ENCODE measurements at regions not wholly inside any gene's neighbourhood (a gene's known extent, or its start where the extent isn't known, plus 50 kb on each side); places are given as distances from the start of the nearest gene placed in this dataset.
"Not testable (repeated sequence)": the region's sequence is repeated elsewhere in the genome, so short reads cannot be mapped to it uniquely, and the experiment has no call there.

DNA sequence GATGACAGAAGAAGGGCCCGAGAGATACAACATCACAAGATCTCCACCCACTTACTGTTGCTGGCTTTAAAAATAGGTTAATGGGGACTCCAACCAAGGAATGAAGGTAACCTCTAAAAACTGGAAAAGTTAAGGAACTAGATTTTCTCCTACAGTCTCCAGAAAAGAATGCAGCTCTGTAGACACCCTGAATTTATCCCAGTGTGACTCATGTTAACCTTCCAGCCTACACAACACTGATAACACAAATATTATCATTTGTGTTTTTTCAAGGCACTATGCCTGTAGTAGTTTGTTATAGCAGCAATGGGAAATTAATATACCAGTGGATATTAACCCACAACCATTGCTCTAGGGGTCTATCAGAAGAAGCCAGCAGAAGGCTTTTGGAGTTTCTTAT, 730.7 kb upstream of the ZP4 start:
- H3K27ac Mint-ChIP-seq: no peak overlapping the region
- no peak for DNase-seq
- no peaks in the 10 kb centered on the region for H3K4me1 Mint-ChIP-seq
- CTCF ChIA-PET: no interaction called here
- no peaks in the 10 kb centered on the region for H3K36me3 Mint-ChIP-seq
- POLR2A ChIA-PET: no interaction called here
- no peaks in the 10 kb centered on the region for H3K9me3 ChIP-seq (ENCODE audit: low read length)
- H3K4me3 ChIP-seq (ENCODE audit: low read length): no peak overlapping the region
- H3K27me3 ChIP-seq (ENCODE audit: insufficient read depth, low read length, poor library complexity, severe bottlenecking): no peaks in the 10 kb centered on the region
- no peaks in the 10 kb centered on the region for H3K4me1 ChIP-seq (ENCODE audit: insufficient read depth, low read length)
- H3K9me3 Mint-ChIP-seq: peaks cover 1 to 13% (median 7%) of the 10 kb centered on the region in 5 donors
- no peaks in the 10 kb centered on the region for H3K36me3 ChIP-seq (ENCODE audit: insufficient read depth, low read length)
- H3K27me3 Mint-ChIP-seq: no peaks in the 10 kb centered on the region
- H3K27ac ChIP-seq (ENCODE audit: low read depth, low read length): no peak overlapping the region
- H3K4me3 Mint-ChIP-seq: no peak overlapping the region

DNA sequence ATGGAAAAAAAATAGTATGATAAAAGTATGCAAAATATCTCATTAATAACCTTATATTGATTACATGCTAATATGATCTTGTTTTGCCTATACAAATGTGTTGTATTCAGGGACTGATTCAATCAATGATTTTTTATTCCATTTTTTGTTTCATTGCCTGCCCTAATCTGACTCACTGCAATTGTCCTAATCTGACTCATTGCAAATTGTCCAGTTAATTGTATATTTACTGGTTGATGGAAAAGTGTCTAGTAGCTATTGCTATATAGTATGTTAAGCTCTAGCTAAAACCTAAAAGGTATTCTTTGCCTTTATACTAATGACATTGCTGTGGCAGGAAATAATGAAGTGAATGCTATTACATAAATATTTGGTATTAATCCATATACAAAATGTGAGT, 728.9 kb upstream of the ZP4 start:
- Mint-ChIP-seq H3K4me1 (no peaks in the 10 kb centered on the region), H3K4me3 (no peak overlapping the region), H3K9me3 (peaks cover 1 to 13% (median 9%) of the 10 kb centered on the region in 5 donors), H3K27me3 (no peaks in the 10 kb centered on the region), H3K36me3 (no peaks in the 10 kb centered on the region), H3K27ac (no peak overlapping the region)
- CTCF ChIA-PET: no interaction called here
- Histone ChIP-seq H3K9me3 (ENCODE audit: low read length) (no peaks in the 10 kb centered on the region), H3K4me3 (ENCODE audit: low read length) (no peak overlapping the region), H3K27me3 (ENCODE audit: insufficient read depth, low read length, poor library complexity, severe bottlenecking) (no peaks in the 10 kb centered on the region), H3K36me3 (ENCODE audit: insufficient read depth, low read length) (no peaks in the 10 kb centered on the region), H3K27ac (ENCODE audit: low read depth, low read length) (no peak overlapping the region), H3K4me1 (ENCODE audit: insufficient read depth, low read length) (no peaks in the 10 kb centered on the region)
- DNase-seq: no peak
- POLR2A ChIA-PET: no interaction called here

DNA sequence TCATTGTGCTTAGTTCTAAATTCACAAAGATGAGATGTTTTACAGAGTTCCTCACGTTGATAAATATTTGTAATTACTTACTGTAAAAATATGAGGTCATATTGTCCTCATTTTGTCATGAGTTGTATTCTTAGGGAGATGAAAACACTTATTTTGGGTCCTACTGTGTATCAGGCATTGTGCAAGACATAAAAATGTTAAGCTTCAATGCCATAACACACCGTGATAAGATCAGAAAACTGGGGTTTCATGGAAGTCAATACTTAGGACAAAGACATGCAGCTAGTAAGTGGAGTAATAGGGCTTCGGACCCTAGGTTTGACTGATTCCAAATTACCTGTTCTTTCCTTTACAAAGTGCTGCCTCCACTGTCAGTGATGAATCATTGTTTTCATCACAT, 720.7 kb upstream of the ZP4 start:
- H3K36me3 ChIP-seq (ENCODE audit: insufficient read depth, low read length): no peaks in the 10 kb centered on the region
- ChIA-PET CTCF (no interaction called here), POLR2A (no interaction called here)
- no peaks in the 10 kb centered on the region for H3K27me3 ChIP-seq (ENCODE audit: insufficient read depth, low read length, poor library complexity, severe bottlenecking)
- H3K27ac ChIP-seq (ENCODE audit: low read depth, low read length): no peak overlapping the region
- no peaks in the 10 kb centered on the region for H3K27me3 Mint-ChIP-seq
- no peak for DNase-seq
- H3K4me3 Mint-ChIP-seq: no peak overlapping the region
- H3K4me3 ChIP-seq (ENCODE audit: low read length): no peak overlapping the region
- H3K9me3 ChIP-seq (ENCODE audit: low read length): no peaks in the 10 kb centered on the region
- peaks cover 0 to 11% (median 2%) of the 10 kb centered on the region in 5 donors for H3K9me3 Mint-ChIP-seq
- no peaks in the 10 kb centered on the region for H3K4me1 Mint-ChIP-seq
- no peaks in the 10 kb centered on the region for H3K4me1 ChIP-seq (ENCODE audit: insufficient read depth, low read length)
- H3K27ac Mint-ChIP-seq: no peak overlapping the region
- H3K36me3 Mint-ChIP-seq: no peaks in the 10 kb centered on the region

DNA sequence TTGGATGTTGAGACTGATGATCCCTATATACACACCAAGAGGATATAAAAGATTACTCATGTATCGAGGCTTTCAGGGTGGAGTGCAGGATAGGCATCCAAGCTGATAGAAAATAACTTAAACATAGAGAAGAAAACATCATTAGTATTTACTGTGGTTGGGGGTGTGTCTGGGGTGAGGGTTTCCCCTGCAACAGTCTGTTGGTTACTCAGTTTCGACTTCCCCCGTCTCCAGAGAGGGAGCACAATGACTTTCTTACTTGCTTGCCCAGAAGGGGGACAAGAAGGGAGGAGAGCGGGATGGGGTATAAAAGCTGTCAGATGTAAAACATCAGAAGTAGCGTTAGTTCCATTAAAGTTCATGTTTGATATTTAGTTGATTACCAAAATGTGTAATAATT, 717.4 kb upstream of the ZP4 start:
- H3K36me3 ChIP-seq (ENCODE audit: insufficient read depth, low read length): no peaks in the 10 kb centered on the region
- ChIA-PET POLR2A (no interaction called here), CTCF (no interaction called here)
- Mint-ChIP-seq H3K27me3 (no peaks in the 10 kb centered on the region), H3K9me3 (peaks cover 2 to 10% (median 3%) of the 10 kb centered on the region in 5 donors), H3K4me1 (no peaks in the 10 kb centered on the region), H3K27ac (no peak overlapping the region), H3K36me3 (no peaks in the 10 kb centered on the region), H3K4me3 (no peak overlapping the region)
- H3K4me3 ChIP-seq (ENCODE audit: low read length): no peak overlapping the region
- DNase-seq: no peak
- peaks cover 4% of the 10 kb centered on the region for H3K9me3 ChIP-seq (ENCODE audit: low read length)
- H3K27ac ChIP-seq (ENCODE audit: low read depth, low read length): no peak overlapping the region
- H3K27me3 ChIP-seq (ENCODE audit: insufficient read depth, low read length, poor library complexity, severe bottlenecking): no peaks in the 10 kb centered on the region
- H3K4me1 ChIP-seq (ENCODE audit: insufficient read depth, low read length): no peaks in the 10 kb centered on the region

DNA sequence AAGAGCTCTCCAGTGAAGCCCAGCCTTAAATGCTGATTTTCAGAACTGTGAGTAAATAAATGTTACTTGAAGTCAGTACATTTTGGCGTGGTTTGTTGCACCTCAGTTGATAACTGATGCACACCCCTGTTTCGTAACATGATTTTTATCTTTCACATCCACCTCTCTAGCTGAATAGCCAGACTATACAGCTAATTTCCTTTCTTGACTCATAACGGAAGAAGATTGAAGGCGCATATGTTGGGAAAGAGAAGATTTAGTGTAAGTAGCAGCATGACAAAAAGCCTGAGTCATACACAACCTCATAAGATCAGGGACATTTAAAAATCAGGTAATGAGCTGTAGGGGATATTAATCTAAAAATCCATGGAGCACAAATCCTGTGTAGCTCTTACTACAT, 716.2 kb upstream of the ZP4 start:
- H3K27ac ChIP-seq (ENCODE audit: low read depth, low read length): no peak overlapping the region
- no peaks in the 10 kb centered on the region for H3K27me3 Mint-ChIP-seq
- no peaks in the 10 kb centered on the region for H3K36me3 ChIP-seq (ENCODE audit: insufficient read depth, low read length)
- ChIA-PET CTCF (no interaction called here), POLR2A (no interaction called here)
- H3K4me3 ChIP-seq (ENCODE audit: low read length): no peak overlapping the region
- peaks cover 5% of the 10 kb centered on the region for H3K9me3 ChIP-seq (ENCODE audit: low read length)
- no peaks in the 10 kb centered on the region for H3K27me3 ChIP-seq (ENCODE audit: insufficient read depth, low read length, poor library complexity, severe bottlenecking)
- H3K9me3 Mint-ChIP-seq: peaks cover 2 to 10% (median 3%) of the 10 kb centered on the region in 5 donors
- H3K4me3 Mint-ChIP-seq: no peak overlapping the region
- H3K27ac Mint-ChIP-seq: no peak overlapping the region
- H3K36me3 Mint-ChIP-seq: no peaks in the 10 kb centered on the region
- DNase-seq: no peak
- H3K4me1 Mint-ChIP-seq: no peaks in the 10 kb centered on the region
- no peaks in the 10 kb centered on the region for H3K4me1 ChIP-seq (ENCODE audit: insufficient read depth, low read length)

DNA sequence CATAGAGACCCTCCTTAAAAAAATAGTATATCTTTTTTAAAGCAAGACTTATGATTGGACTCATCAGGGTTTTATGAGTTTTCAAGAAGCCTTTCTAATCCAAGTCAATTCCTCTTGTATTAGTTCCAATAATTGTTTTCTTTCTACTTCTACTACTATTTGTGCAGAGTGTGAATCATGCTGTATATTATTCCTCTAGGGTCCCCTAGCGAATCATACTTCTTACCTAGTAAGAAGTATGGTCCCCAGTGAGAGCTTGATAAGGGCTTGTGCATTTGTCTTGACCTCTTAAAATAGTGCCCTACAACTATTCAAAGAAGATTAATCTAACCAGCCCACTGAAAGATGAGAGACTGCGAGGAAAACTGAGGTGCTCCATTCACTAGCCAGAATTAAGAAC, 715.7 kb upstream of the ZP4 start:
- no peak overlapping the region for H3K4me3 Mint-ChIP-seq
- peaks cover 5% of the 10 kb centered on the region for H3K9me3 ChIP-seq (ENCODE audit: low read length)
- H3K36me3 Mint-ChIP-seq: no peaks in the 10 kb centered on the region
- H3K36me3 ChIP-seq (ENCODE audit: insufficient read depth, low read length): no peaks in the 10 kb centered on the region
- DNase-seq: no peak
- peaks cover 2 to 10% (median 4%) of the 10 kb centered on the region in 5 donors for H3K9me3 Mint-ChIP-seq
- no peaks in the 10 kb centered on the region for H3K4me1 ChIP-seq (ENCODE audit: insufficient read depth, low read length)
- H3K27ac Mint-ChIP-seq: no peak overlapping the region
- no peaks in the 10 kb centered on the region for H3K27me3 ChIP-seq (ENCODE audit: insufficient read depth, low read length, poor library complexity, severe bottlenecking)
- no peaks in the 10 kb centered on the region for H3K4me1 Mint-ChIP-seq
- H3K4me3 ChIP-seq (ENCODE audit: low read length): no peak overlapping the region
- H3K27me3 Mint-ChIP-seq: no peaks in the 10 kb centered on the region
- POLR2A ChIA-PET: no interaction called here
- H3K27ac ChIP-seq (ENCODE audit: low read depth, low read length): no peak overlapping the region
- CTCF ChIA-PET: no interaction called here

DNA sequence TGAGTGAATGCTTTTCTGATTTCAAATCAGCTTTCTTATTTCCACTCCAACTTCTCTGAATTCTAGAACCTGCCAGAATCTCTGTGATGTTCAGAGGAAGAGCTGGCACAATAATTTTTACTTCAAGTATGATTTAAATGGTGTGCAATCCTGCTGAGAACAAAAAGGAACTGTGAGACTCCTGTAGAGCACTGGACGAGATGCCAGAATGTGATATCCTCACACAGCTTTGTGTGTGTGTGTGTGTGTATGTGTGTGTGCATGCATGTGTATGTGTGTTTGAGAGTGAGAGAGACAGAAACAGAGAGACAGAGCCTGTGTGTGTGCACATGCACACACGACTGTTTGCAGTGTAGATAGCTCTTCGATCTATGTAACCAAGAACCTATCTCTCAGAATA, 713.6 kb upstream of the ZP4 start:
- Histone ChIP-seq H3K4me1 (ENCODE audit: insufficient read depth, low read length) (no peaks in the 10 kb centered on the region), H3K27me3 (ENCODE audit: insufficient read depth, low read length, poor library complexity, severe bottlenecking) (no peaks in the 10 kb centered on the region), H3K36me3 (ENCODE audit: insufficient read depth, low read length) (no peaks in the 10 kb centered on the region), H3K4me3 (ENCODE audit: low read length) (no peak overlapping the region), H3K27ac (ENCODE audit: low read depth, low read length) (no peak overlapping the region), H3K9me3 (ENCODE audit: low read length) (peaks cover 5% of the 10 kb centered on the region)
- POLR2A ChIA-PET: no interaction called here
- H3K9me3 Mint-ChIP-seq: peaks cover 0 to 19% (median 6%) of the 10 kb centered on the region in 5 donors
- no peak for DNase-seq
- CTCF ChIA-PET: no interaction called here
- no peaks in the 10 kb centered on the region for H3K4me1 Mint-ChIP-seq
- no peak overlapping the region for H3K27ac Mint-ChIP-seq
- no peaks in the 10 kb centered on the region for H3K36me3 Mint-ChIP-seq
- no peaks in the 10 kb centered on the region for H3K27me3 Mint-ChIP-seq
- no peak overlapping the region for H3K4me3 Mint-ChIP-seq

DNA sequence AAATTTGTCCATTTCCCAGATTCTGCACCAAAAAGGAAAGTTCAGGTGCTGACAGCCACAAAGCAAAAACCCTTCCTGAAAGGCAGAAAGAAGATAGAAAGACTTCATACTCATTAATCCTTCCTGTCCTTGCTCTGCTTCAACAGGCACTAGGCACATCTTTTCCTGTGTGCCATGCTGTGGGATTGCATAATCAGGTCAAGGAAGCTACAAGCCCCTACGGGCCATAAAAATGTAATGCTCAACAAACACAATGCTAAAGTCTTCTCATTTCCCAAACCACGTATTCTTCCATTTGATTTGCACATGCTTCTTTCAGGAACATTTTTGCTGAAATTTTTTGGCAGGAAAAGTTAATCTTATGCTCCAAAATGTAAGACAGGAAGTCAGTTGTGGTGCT, 710.9 kb upstream of the ZP4 start:
- POLR2A ChIA-PET: not testable (repeated sequence)

DNA sequence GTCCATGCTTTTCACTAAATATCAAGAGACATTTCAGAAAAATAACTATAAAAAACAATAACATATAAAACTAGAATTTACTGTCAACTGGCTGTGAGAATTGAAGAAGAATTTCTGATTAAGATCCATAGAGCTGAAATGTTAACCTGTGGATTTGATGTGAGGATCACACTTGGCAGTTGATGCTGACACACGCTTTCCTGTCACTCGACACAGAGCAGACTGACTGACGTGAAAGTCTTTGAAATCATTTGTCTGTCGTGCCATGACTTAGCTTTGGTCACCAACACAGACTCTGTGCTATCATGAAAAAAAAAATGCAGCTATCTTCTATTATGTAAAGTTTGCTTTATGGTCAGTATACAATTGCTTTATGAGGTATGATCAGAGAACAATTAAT, 706.0 kb upstream of the ZP4 start:
- no peaks in the 10 kb centered on the region for H3K4me1 ChIP-seq (ENCODE audit: insufficient read depth, low read length)
- no peak overlapping the region for H3K27ac Mint-ChIP-seq
- no peak for DNase-seq
- no peaks in the 10 kb centered on the region for H3K4me1 Mint-ChIP-seq
- no peaks in the 10 kb centered on the region for H3K36me3 ChIP-seq (ENCODE audit: insufficient read depth, low read length)
- CTCF ChIA-PET: no interaction called here
- H3K27me3 Mint-ChIP-seq: no peaks in the 10 kb centered on the region
- H3K9me3 Mint-ChIP-seq: peaks cover 2 to 21% (median 7%) of the 10 kb centered on the region in 5 donors
- no peak overlapping the region for H3K27ac ChIP-seq (ENCODE audit: low read depth, low read length)
- H3K4me3 ChIP-seq (ENCODE audit: low read length): no peak overlapping the region
- POLR2A ChIA-PET: no interaction called here
- no peaks in the 10 kb centered on the region for H3K9me3 ChIP-seq (ENCODE audit: low read length)
- H3K4me3 Mint-ChIP-seq: no peak overlapping the region
- H3K36me3 Mint-ChIP-seq: no peaks in the 10 kb centered on the region
- H3K27me3 ChIP-seq (ENCODE audit: insufficient read depth, low read length, poor library complexity, severe bottlenecking): no peaks in the 10 kb centered on the region

More for the DNA sequence above, 710.9 kb upstream of the ZP4 start:
- peaks cover 0 to 19% (median 9%) of the 10 kb centered on the region in 5 donors for H3K9me3 Mint-ChIP-seq
- CTCF ChIA-PET; H3K4me3 Mint-ChIP-seq; H3K27ac ChIP-seq (ENCODE audit: low read depth, low read length); H3K4me3 ChIP-seq (ENCODE audit: low read length); H3K4me1 Mint-ChIP-seq; H3K9me3 ChIP-seq (ENCODE audit: low read length); H3K27me3 Mint-ChIP-seq; H3K27me3 ChIP-seq (ENCODE audit: insufficient read depth, low read length, poor library complexity, severe bottlenecking); H3K4me1 ChIP-seq (ENCODE audit: insufficient read depth, low read length); H3K36me3 Mint-ChIP-seq; H3K27ac Mint-ChIP-seq; DNase-seq; H3K36me3 ChIP-seq (ENCODE audit: insufficient read depth, low read length): not testable (repeated sequence)
